ENCODE measurements at regions not wholly inside any gene's neighbourhood (a gene's known extent, or its start where the extent isn't known, plus 50 kb on each side); places are given as distances from the start of the nearest gene placed in this dataset.

GRCh38 chr2:234592541-234592940 lies 95.7 kb upstream of the ARL4C start:
- no peak for DNase-seq

- no peak for DNase-seq
Measured at GRCh38 chr2:234590076-234590475, 93.2 kb upstream of the ARL4C start.

- DNase-seq: no peak
Measured at GRCh38 chr2:234588054-234588430, 91.2 kb upstream of the ARL4C start.

- no peak for DNase-seq
Measured at GRCh38 chr2:234587341-234588053, 90.6 kb upstream of the ARL4C start.

- no peak for DNase-seq
Measured at GRCh38 chr2:234583331-234583730, 86.5 kb upstream of the ARL4C start.

- DNase-seq: no peak
Measured at GRCh38 chr2:234580686-234581085, 83.8 kb upstream of the ARL4C start.

- DNase-seq: no peak
Measured at GRCh38 chr2:234579231-234579962, 82.5 kb upstream of the ARL4C start.

GRCh38 chr2:234578389-234578788 lies 81.5 kb upstream of the ARL4C start:
- DNase-seq: no peak

GRCh38 chr2:234577191-234577590 lies 80.3 kb upstream of the ARL4C start:
- no peak for DNase-seq

- no peak for DNase-seq
Measured at GRCh38 chr2:234571620-234572407, 74.9 kb upstream of the ARL4C start.

GRCh38 chr2:234570476-234570875 lies 73.6 kb upstream of the ARL4C start:
- DNase-seq: no peak

GRCh38 chr2:234569776-234570430 lies 73.0 kb upstream of the ARL4C start:
- DNase-seq: no peak

- DNase-seq: no peak
Measured at GRCh38 chr2:234566622-234567021, 69.7 kb upstream of the ARL4C start.

- DNase-seq: peak; percentile 43
Measured at GRCh38 chr2:234565842-234566619, 69.2 kb upstream of the ARL4C start.

- DNase-seq: no peak
Measured at GRCh38 chr2:234565201-234565600, 68.3 kb upstream of the ARL4C start.

GRCh38 chr2:234564699-234565098 lies 67.8 kb upstream of the ARL4C start:
- DNase-seq: peak; percentile 63

- DNase-seq: no peak
Measured at GRCh38 chr2:234559609-234560008, 62.7 kb upstream of the ARL4C start.

- DNase-seq: no peak
Measured at GRCh38 chr2:234558642-234559041, 61.8 kb upstream of the ARL4C start.

- no peak for DNase-seq
Measured at GRCh38 chr2:234556848-234557573, 60.1 kb upstream of the ARL4C start.

GRCh38 chr2:234555616-234556249 lies 58.9 kb upstream of the ARL4C start:
- DNase-seq: no peak

GRCh38 chr2:234555161-234555560 lies 58.3 kb upstream of the ARL4C start:
- DNase-seq: no peak

All from eye (tissue), 1 donor.